ENCODE measurements at regions not wholly inside any gene's neighbourhood (a gene's known extent, or its start where the extent isn't known, plus 50 kb on each side); places are given as distances from the start of the nearest gene placed in this dataset.

- no peaks in the 10 kb centered on the region for H3K9me3 ChIP-seq (ENCODE audit: control extremely low read depth in 1 of 3, control insufficient read depth in 2 of 3, insufficient read depth in 1 of 3, low read length in 2 of 3)
- H3K4me2 ChIP-seq (replicated peaks; ENCODE audit: low read depth, low read length, poor library complexity, severe bottlenecking): no peak overlapping the region
- H4K20me1 ChIP-seq (ENCODE audit: control insufficient read depth, insufficient read depth, low read length, poor library complexity, severe bottlenecking): no peaks in the 10 kb centered on the region
- no peak overlapping the region for H3K4me3 ChIP-seq (ENCODE audit: control extremely low read depth in 1 of 5, extremely low read depth in 1 of 5, insufficient read depth in 1 of 5, low read depth in 2 of 5, low read length in 4 of 5)
- H3K27ac ChIP-seq (ENCODE audit: low read length in 2 of 2): no peak overlapping the region
- Mint-ChIP-seq H3K4me1 (no peaks in the 10 kb centered on the region), H3K27me3 (no peaks in the 10 kb centered on the region), H3K27ac (no peak overlapping the region), H3K9me3 (ENCODE audit: insufficient read depth) (no peaks in the 10 kb centered on the region), H3K4me3 (no peak overlapping the region)
- H3K79me2 ChIP-seq (ENCODE audit: control insufficient read depth, insufficient read depth, low read length): no peaks in the 10 kb centered on the region
- H3K4me1 ChIP-seq (ENCODE audit: control insufficient read depth in 2 of 2, insufficient read depth in 2 of 2, low read length in 2 of 2): no peaks in the 10 kb centered on the region
- intact Hi-C loops (cut with micrococcal nuclease): no loop called here
- CTCF ChIA-PET: no interaction called here
- H3K36me3 ChIP-seq (replicated peaks in 1 of 2; ENCODE audit: control extremely low read depth in 1 of 2, control insufficient read depth in 1 of 2, extremely low read depth in 1 of 2, insufficient read depth in 2 of 2, low read length in 1 of 2): no peaks in the 10 kb centered on the region
- no peak overlapping the region for H2AFZ ChIP-seq (ENCODE audit: insufficient read depth, low read depth, low read length, poor library complexity, severe bottlenecking)
- TF ChIP-seq CTCF (IDR thresholded peaks at IDR 0.05) (no peak), EZH2 (IDR thresholded peaks at IDR 0.05; ENCODE audit: borderline replicate concordance, insufficient read depth, low read depth, low read length, poor library complexity, severe bottlenecking) (no peak)
- no CpG with 5 or more reads among the region's 2 CpGs for WGBS (ENCODE audit: insufficient coverage)
- DNase-seq (no peak), ATAC-seq (ENCODE audit: low read depth) (no peak)
- H3K27me3 ChIP-seq (replicated peaks in 1 of 4; ENCODE audit: control extremely low read depth in 1 of 4, control insufficient read depth in 3 of 4, insufficient read depth in 4 of 4, low read length in 3 of 4): no peaks in the 10 kb centered on the region
- no peak overlapping the region for H3K9ac ChIP-seq (ENCODE audit: low read length)
- POLR2A ChIA-PET: no interaction called here
These were observed 267.6 kb downstream of the FAM170A start for GRCh38 chr5:119896826-119897536.

GRCh38 chr5:119897537-119898370 is 268.4 kb downstream of the FAM170A start:
- no peak overlapping the region for H3K4me2 ChIP-seq (replicated peaks; ENCODE audit: low read depth, low read length, poor library complexity, severe bottlenecking)
- POLR2A ChIA-PET: no interaction called here
- no peak overlapping the region for H3K4me3 ChIP-seq (ENCODE audit: control extremely low read depth in 1 of 5, extremely low read depth in 1 of 5, insufficient read depth in 1 of 5, low read depth in 2 of 5, low read length in 4 of 5)
- H3K27me3 ChIP-seq (replicated peaks in 1 of 4; ENCODE audit: control extremely low read depth in 1 of 4, control insufficient read depth in 3 of 4, insufficient read depth in 4 of 4, low read length in 3 of 4): no peaks in the 10 kb centered on the region
- Mint-ChIP-seq H3K4me1 (no peaks in the 10 kb centered on the region), H3K27ac (no peak overlapping the region), H3K27me3 (no peaks in the 10 kb centered on the region), H3K4me3 (no peak overlapping the region), H3K9me3 (ENCODE audit: insufficient read depth) (no peaks in the 10 kb centered on the region)
- no peaks in the 10 kb centered on the region for H3K4me1 ChIP-seq (ENCODE audit: control insufficient read depth in 2 of 2, insufficient read depth in 2 of 2, low read length in 2 of 2)
- no peaks in the 10 kb centered on the region for H3K9me3 ChIP-seq (ENCODE audit: control extremely low read depth in 1 of 3, control insufficient read depth in 2 of 3, insufficient read depth in 1 of 3, low read length in 2 of 3)
- TF ChIP-seq EZH2 (IDR thresholded peaks at IDR 0.05; ENCODE audit: borderline replicate concordance, insufficient read depth, low read depth, low read length, poor library complexity, severe bottlenecking) (no peak), CTCF (IDR thresholded peaks at IDR 0.05) (no peak)
- H3K36me3 ChIP-seq (replicated peaks in 1 of 2; ENCODE audit: control extremely low read depth in 1 of 2, control insufficient read depth in 1 of 2, extremely low read depth in 1 of 2, insufficient read depth in 2 of 2, low read length in 1 of 2): no peaks in the 10 kb centered on the region
- intact Hi-C loops (cut with micrococcal nuclease): no loop called here
- DNase-seq: no peak
- H2AFZ ChIP-seq (ENCODE audit: insufficient read depth, low read depth, low read length, poor library complexity, severe bottlenecking): no peak overlapping the region
- H4K20me1 ChIP-seq (ENCODE audit: control insufficient read depth, insufficient read depth, low read length, poor library complexity, severe bottlenecking): no peaks in the 10 kb centered on the region
- no CpG with 5 or more reads among the region's 6 CpGs for WGBS (ENCODE audit: insufficient coverage)
- CTCF ChIA-PET: no interaction called here
- no peak for ATAC-seq (ENCODE audit: low read depth)
- H3K79me2 ChIP-seq (ENCODE audit: control insufficient read depth, insufficient read depth, low read length): no peaks in the 10 kb centered on the region
- no peak overlapping the region for H3K9ac ChIP-seq (ENCODE audit: low read length)
- no peak overlapping the region for H3K27ac ChIP-seq (ENCODE audit: low read length in 2 of 2)

Measured in B cell (primary cell).